Gastroesophageal sphincter (tissue), 3 donors: ENCODE measurements at regions not wholly inside any gene's neighbourhood (a gene's known extent, or its start where the extent isn't known, plus 50 kb on each side); places are given as distances from the start of the nearest gene placed in this dataset.
A peak's percentile ranks its signal among the peaks of the same experiment; 100 is the strongest.

Experiments used
- EP300 ChIP-seq: sonication (generic); formaldehyde crosslinking; IDR thresholded peaks from one replicate; pipeline ENCODE4 v1.6.1; 2017; ENCODE audit warnings: antibody characterized with exemption, mild to moderate bottlenecking
- POLR2A ChIP-seq, 2 donors: fragments of 450-650 bp; IDR thresholded peaks; one replicate each; pipeline ENCODE4 v1.6.1; 2017; ENCODE audit warnings: antibody characterized with exemption in 2 of 2, mild to moderate bottlenecking in 2 of 2, moderate library complexity in 1 of 2
- POLR2AphosphoS5 ChIP-seq: sonication (generic); formaldehyde crosslinking; IDR thresholded peaks from one replicate; pipeline ENCODE4 v1.6.1; 2017; ENCODE audit warnings: antibody characterized with exemption
- TF ChIP-seq, protein P1 (sequence below), 4 experiments: fragments of 200-600 bp in 2 of 4; fragments of 450-650 bp in 2 of 4; sonication (generic) in 1 of 4; IDR thresholded peaks; one replicate each; pipeline ENCODE4 v1.5.1; 2017 to 2019; ENCODE audit warnings: antibody characterized with exemption in 4 of 4, mild to moderate bottlenecking in 2 of 4, moderate library complexity in 2 of 4

DNA sequence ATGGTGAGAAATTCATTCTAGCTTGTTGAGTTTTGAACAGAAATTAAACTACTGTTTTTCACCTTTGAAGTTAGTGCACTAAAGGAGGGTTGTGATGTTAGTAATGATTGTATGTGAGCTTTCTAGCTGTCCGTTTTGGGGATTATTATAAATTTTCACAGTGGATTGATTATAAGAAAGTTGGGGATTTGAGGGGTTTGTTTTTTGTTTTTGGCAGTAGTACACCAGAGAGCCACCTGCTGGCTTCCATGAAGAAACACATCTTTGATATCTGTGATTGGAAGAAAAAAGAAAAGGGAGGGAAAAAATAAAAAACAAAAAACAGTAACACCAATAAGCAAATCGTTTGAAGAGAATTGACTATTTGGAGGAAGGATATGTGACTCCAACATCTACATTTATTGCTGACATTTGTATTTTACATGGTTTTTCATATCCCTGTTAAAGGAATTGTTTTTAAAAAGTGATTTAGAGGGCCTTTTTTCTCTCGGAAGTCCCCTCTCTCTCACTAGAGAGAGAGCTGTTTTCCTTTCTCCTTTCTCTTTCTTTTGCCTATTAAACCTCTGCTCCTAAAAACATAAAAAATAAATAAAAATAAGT lies 1469.5 kb upstream of the GOT2 start:
- TF ChIP-seq POLR2A (IDR thresholded peaks at IDR 0.05): no peak
- TF ChIP-seq, protein P1, sequence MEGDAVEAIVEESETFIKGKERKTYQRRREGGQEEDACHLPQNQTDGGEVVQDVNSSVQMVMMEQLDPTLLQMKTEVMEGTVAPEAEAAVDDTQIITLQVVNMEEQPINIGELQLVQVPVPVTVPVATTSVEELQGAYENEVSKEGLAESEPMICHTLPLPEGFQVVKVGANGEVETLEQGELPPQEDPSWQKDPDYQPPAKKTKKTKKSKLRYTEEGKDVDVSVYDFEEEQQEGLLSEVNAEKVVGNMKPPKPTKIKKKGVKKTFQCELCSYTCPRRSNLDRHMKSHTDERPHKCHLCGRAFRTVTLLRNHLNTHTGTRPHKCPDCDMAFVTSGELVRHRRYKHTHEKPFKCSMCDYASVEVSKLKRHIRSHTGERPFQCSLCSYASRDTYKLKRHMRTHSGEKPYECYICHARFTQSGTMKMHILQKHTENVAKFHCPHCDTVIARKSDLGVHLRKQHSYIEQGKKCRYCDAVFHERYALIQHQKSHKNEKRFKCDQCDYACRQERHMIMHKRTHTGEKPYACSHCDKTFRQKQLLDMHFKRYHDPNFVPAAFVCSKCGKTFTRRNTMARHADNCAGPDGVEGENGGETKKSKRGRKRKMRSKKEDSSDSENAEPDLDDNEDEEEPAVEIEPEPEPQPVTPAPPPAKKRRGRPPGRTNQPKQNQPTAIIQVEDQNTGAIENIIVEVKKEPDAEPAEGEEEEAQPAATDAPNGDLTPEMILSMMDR (IDR thresholded peaks at IDR 0.05): peak in 3 of 4 experiments; percentile 10 to 59 (median 48)
- no peak for TF ChIP-seq POLR2AphosphoS5
- no peak for TF ChIP-seq EP300
